ENCODE measurements at regions not wholly inside any gene's neighbourhood (a gene's known extent, or its start where the extent isn't known, plus 50 kb on each side); places are given as distances from the start of the nearest gene placed in this dataset.

DNA sequence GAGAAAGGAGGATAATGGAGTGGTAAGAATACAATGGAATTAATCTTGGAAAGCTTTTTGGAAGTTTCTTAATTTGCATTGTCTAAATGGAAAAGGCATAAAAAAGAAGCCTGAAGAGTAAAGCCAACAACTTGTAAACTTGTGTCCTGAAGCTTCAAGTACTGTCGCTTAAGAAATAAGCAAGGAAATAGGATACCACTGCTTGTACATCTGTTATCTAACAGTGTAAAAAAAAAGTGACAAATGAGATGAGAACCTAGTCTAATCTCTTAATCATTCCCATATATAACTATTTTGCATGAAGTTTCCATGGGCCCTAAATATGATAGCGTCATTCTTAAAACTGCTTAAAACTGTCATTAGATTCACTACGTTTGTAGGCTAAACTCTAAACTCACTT, 134.0 kb upstream of the DYRK2 start:
- H4K20me1 ChIP-seq (ENCODE audit: low read depth, low read length), result no peaks in the 10 kb centered on the region
- H3K79me2 ChIP-seq (ENCODE audit: insufficient read depth, low read length), result no peaks in the 10 kb centered on the region
- no peak for TF ChIP-seq EZH2phosphoT487 (conservative IDR thresholded peaks at IDR 0.05; ENCODE audit: low read length)
- TF ChIP-seq, protein P1, sequence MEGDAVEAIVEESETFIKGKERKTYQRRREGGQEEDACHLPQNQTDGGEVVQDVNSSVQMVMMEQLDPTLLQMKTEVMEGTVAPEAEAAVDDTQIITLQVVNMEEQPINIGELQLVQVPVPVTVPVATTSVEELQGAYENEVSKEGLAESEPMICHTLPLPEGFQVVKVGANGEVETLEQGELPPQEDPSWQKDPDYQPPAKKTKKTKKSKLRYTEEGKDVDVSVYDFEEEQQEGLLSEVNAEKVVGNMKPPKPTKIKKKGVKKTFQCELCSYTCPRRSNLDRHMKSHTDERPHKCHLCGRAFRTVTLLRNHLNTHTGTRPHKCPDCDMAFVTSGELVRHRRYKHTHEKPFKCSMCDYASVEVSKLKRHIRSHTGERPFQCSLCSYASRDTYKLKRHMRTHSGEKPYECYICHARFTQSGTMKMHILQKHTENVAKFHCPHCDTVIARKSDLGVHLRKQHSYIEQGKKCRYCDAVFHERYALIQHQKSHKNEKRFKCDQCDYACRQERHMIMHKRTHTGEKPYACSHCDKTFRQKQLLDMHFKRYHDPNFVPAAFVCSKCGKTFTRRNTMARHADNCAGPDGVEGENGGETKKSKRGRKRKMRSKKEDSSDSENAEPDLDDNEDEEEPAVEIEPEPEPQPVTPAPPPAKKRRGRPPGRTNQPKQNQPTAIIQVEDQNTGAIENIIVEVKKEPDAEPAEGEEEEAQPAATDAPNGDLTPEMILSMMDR (IDR thresholded peaks at IDR 0.05; ENCODE audit: insufficient read depth, low read length, poor library complexity, severe bottlenecking), result no peak
- no peak overlapping the region for H3K4me2 ChIP-seq (ENCODE audit: low read depth, low read length, poor library complexity, severe bottlenecking)
- no peak overlapping the region for H3K4me3 ChIP-seq (ENCODE audit: insufficient read depth, low read length, poor library complexity, severe bottlenecking)
- no peak overlapping the region for H3K27ac ChIP-seq (ENCODE audit: low read depth, low read length)
- H3K36me3 ChIP-seq (ENCODE audit: low read length), result no peaks in the 10 kb centered on the region
- no peaks in the 10 kb centered on the region for H3K9me3 ChIP-seq (ENCODE audit: insufficient read depth, low read length)
- H3K9ac ChIP-seq (ENCODE audit: low read length), result no peak overlapping the region
- H2AFZ ChIP-seq (ENCODE audit: low read depth, low read length, severe bottlenecking), result no peak overlapping the region
- H3K27me3 ChIP-seq (ENCODE audit: low read length), result no peaks in the 10 kb centered on the region
- no peaks in the 10 kb centered on the region for H3F3A ChIP-seq (ENCODE audit: insufficient read depth)
- no peaks in the 10 kb centered on the region for H3K9me2 ChIP-seq (replicated peaks; ENCODE audit: insufficient read depth, low read length)

DNA sequence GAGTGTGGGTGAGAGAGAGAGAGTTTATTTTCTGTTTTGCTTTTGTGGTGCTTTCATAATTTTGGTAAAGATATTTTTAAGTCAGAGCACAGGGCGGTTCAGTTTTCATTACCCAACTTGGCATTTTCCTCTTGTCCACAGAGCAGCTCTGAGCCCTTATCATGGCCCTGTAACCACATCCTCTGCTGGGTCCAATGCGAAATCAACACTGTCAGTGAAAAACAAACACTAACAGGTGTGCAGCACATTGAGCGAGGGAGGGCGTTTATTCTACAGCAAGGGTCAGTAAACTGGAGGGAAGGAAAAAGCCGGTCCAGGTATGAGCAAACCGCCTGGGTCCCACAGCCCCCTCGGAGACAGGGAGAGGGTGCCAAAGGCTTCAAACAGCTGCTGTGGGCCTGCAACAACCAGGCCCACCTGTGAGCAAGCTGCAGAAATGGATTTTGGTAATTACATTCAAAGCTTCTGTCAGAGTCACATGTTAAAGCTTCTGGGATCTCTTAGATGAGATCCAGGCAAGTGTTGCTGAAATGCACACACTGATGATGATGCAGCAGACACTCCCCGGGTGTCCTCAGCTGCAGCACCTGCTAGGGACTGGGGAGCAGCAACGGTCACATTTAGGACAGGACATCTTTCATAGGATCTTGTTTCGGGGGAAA, 132.7 kb upstream of the DYRK2 start:
- no peaks in the 10 kb centered on the region for H4K20me1 ChIP-seq (ENCODE audit: low read depth, low read length)
- TF ChIP-seq, protein P1 (IDR thresholded peaks at IDR 0.05; ENCODE audit: insufficient read depth, low read length, poor library complexity, severe bottlenecking), result no peak
- TF ChIP-seq EZH2phosphoT487 (conservative IDR thresholded peaks at IDR 0.05; ENCODE audit: low read length), result no peak
- H3K9ac ChIP-seq (ENCODE audit: low read length), result no peak overlapping the region
- H3K27ac ChIP-seq (ENCODE audit: low read depth, low read length), result no peak overlapping the region
- H2AFZ ChIP-seq (ENCODE audit: low read depth, low read length, severe bottlenecking), result no peak overlapping the region
- no peak overlapping the region for H3K4me3 ChIP-seq (ENCODE audit: insufficient read depth, low read length, poor library complexity, severe bottlenecking)
- no peaks in the 10 kb centered on the region for H3K27me3 ChIP-seq (ENCODE audit: low read length)
- no peaks in the 10 kb centered on the region for H3K36me3 ChIP-seq (ENCODE audit: low read length)
- H3F3A ChIP-seq (ENCODE audit: insufficient read depth), result no peaks in the 10 kb centered on the region
- H3K4me2 ChIP-seq (ENCODE audit: low read depth, low read length, poor library complexity, severe bottlenecking), result no peak overlapping the region
- H3K9me2 ChIP-seq (replicated peaks; ENCODE audit: insufficient read depth, low read length), result no peaks in the 10 kb centered on the region
- no peaks in the 10 kb centered on the region for H3K79me2 ChIP-seq (ENCODE audit: insufficient read depth, low read length)
- H3K9me3 ChIP-seq (ENCODE audit: insufficient read depth, low read length), result no peaks in the 10 kb centered on the region

DNA sequence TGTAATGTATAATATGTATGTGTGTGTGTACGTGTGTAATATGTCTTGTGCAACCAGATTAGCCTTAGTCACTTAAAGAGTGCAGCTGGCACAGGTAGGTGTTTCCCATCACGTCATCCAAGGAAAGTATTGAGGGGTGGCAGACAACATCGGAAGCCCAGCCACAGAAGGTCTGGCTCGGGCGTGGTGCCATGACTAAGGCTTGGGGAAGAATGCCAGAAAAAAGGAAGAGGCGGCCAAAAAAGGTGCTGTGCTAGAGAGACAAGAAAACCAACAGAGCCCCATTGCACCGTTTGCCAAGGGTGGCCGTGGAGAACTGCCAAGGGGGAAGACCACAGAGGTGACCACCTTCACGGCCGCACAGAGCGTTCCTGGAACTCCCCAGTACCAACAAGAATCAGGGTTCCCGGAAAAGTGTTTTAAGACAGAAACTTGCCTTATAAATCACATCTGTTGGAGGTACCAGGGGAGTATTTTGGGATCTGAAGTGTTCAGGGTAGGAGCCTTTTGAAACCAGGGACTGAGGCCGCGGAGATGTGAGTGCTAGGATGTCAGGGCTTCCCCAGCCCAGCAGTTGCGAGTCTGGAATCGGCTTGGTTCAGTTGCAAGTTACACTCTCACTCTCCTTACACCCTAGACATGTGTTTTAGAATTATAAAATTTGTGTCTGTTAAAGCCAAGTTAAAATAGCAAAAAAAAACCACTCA, 131.2 kb upstream of the DYRK2 start:
- no peaks in the 10 kb centered on the region for H3K79me2 ChIP-seq (ENCODE audit: insufficient read depth, low read length)
- H3F3A ChIP-seq (ENCODE audit: insufficient read depth), result no peaks in the 10 kb centered on the region
- no peak overlapping the region for H2AFZ ChIP-seq (ENCODE audit: low read depth, low read length, severe bottlenecking)
- no peaks in the 10 kb centered on the region for H3K9me3 ChIP-seq (ENCODE audit: insufficient read depth, low read length)
- no peaks in the 10 kb centered on the region for H3K27me3 ChIP-seq (ENCODE audit: low read length)
- no peak for TF ChIP-seq EZH2phosphoT487 (conservative IDR thresholded peaks at IDR 0.05; ENCODE audit: low read length)
- TF ChIP-seq, protein P1 (IDR thresholded peaks at IDR 0.05; ENCODE audit: insufficient read depth, low read length, poor library complexity, severe bottlenecking), result no peak
- no peaks in the 10 kb centered on the region for H3K36me3 ChIP-seq (ENCODE audit: low read length)
- no peak overlapping the region for H3K4me2 ChIP-seq (ENCODE audit: low read depth, low read length, poor library complexity, severe bottlenecking)
- H3K27ac ChIP-seq (ENCODE audit: low read depth, low read length), result no peak overlapping the region
- no peaks in the 10 kb centered on the region for H3K9me2 ChIP-seq (replicated peaks; ENCODE audit: insufficient read depth, low read length)
- H3K9ac ChIP-seq (ENCODE audit: low read length), result no peak overlapping the region
- H3K4me3 ChIP-seq (ENCODE audit: insufficient read depth, low read length, poor library complexity, severe bottlenecking), result no peak overlapping the region
- H4K20me1 ChIP-seq (ENCODE audit: low read depth, low read length), result no peaks in the 10 kb centered on the region
